GM12892 (cell line): ENCODE measurements at regions not wholly inside any gene's neighbourhood (a gene's known extent, or its start where the extent isn't known, plus 50 kb on each side); places are given as distances from the start of the nearest gene placed in this dataset.

Experiments used
- POLR2A ChIP-seq: IDR thresholded peaks from 2 replicates; pipeline ENCODE4 v1.6.1; 2011; ENCODE audit warnings: low read depth, low read length, control low read depth
- POLR2AphosphoS5 ChIP-seq: IDR thresholded peaks from 2 replicates; pipeline ENCODE4 v1.6.1; 2011; ENCODE audit warnings: low read depth, low read length, control low read depth
- TAF1 ChIP-seq: IDR thresholded peaks from 2 replicates; pipeline ENCODE4 v1.6.1; 2011; ENCODE audit warnings: low read depth, mild to moderate bottlenecking, control low read depth, low read length, borderline replicate concordance

DNA sequence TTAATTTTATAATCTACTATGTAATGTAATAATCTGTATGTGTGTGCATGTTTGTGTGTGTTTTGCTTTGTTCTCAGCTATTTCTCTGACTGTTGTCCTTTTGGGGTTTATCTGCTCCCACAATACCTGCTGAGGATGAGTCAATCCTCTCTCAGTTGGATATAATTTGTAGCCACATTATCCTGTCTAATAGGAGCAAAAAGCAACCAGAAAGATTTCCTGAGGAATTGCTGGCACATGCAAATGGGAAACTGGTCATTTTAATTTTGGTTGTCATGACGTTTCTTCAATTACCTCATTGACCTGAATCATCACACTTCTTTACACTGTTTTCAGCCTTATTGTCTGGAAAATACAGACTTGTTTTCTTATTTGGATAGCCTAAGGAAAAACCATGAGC is 488.4 kb downstream of the KLF5 start:
- TF ChIP-seq POLR2AphosphoS5: no peak
- no peak for TF ChIP-seq POLR2A
- no peak for TF ChIP-seq TAF1
